ENCODE measurements at regions not wholly inside any gene's neighbourhood (a gene's known extent, or its start where the extent isn't known, plus 50 kb on each side); places are given as distances from the start of the nearest gene placed in this dataset.

DNA sequence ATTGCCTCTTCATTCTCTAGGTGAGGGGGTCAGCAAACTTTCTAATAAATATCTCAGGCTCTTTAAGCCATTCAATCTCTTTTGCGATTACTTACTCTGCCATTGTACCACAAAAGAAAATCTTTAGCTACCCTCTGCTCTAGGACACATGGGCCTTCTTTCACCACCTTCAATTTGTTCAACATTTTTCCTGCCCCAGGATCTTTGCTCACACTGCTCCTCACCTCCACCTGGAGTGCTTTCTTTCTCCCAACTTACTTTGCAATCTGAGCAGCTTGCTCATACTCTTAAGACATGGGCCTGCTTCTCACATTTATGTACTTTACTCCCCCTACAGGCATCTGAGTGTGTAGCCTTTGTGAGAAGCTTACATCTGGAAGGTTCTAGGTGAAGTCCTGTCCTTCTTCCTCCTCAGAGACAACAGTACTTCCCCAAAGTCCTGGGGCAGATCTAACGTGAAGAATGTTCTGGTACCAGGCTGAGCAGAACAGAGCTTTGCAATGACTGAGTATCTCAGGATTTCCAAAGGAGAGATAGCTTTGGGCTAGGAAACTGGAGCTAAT is 55.0 kb upstream of the PRDM5 start:
- intact Hi-C loops (cut with micrococcal nuclease): loop anchor here (1.0 to 10.0 kb wide), 4 partner anchors 17 to 823 kb away; no protein-coding TSS in a partner anchor
- Mint-ChIP-seq H3K4me1 (peaks cover 0 to 6% (median 0%) of the 10 kb centered on the region in 7 donors), H3K4me3 (no peak overlapping the region), H3K27me3 (peaks cover 0 to 6% (median 0%) of the 10 kb centered on the region in 5 donors), H3K9me3 (peaks cover 0 to 1% (median 0%) of the 10 kb centered on the region in 11 donors), H3K27ac (no peak overlapping the region), H3K36me3 (no peaks in the 10 kb centered on the region)
- no peak overlapping the region for H3K4me3 ChIP-seq (ENCODE audit: low read length)
- DNase-seq (peak in 6 of 9 donors; percentile 6 to 32 (median 26)), ATAC-seq (peak; percentile 66)
- ChIA-PET CTCF (interaction anchor here (0.9 to 1.0 kb wide), 2 partner anchors 14 to 258 kb away, joined by 3 to 5 read pairs; no protein-coding TSS in a partner anchor), POLR2A (interaction anchor here (0.6 kb wide), 1 partner anchor 49 kb away, joined by 5 read pairs; no protein-coding TSS in a partner anchor)
- no peaks in the 10 kb centered on the region for H3K9me3 ChIP-seq (ENCODE audit: control insufficient read depth in 2 of 3, low read length in 3 of 3)
- no peaks in the 10 kb centered on the region for H3K36me3 ChIP-seq (ENCODE audit: control insufficient read depth in 2 of 3, insufficient read depth in 3 of 3, low read length in 3 of 3)
- H3K27ac ChIP-seq (ENCODE audit: low read depth, low read length): no peak overlapping the region
- no peaks in the 10 kb centered on the region for H3K27me3 ChIP-seq (ENCODE audit: control insufficient read depth in 2 of 2, insufficient read depth in 2 of 2, low read length in 2 of 2)
- H3K4me1 ChIP-seq (ENCODE audit: control insufficient read depth in 2 of 2, insufficient read depth in 2 of 2, low read length in 2 of 2): no peaks in the 10 kb centered on the region

DNA sequence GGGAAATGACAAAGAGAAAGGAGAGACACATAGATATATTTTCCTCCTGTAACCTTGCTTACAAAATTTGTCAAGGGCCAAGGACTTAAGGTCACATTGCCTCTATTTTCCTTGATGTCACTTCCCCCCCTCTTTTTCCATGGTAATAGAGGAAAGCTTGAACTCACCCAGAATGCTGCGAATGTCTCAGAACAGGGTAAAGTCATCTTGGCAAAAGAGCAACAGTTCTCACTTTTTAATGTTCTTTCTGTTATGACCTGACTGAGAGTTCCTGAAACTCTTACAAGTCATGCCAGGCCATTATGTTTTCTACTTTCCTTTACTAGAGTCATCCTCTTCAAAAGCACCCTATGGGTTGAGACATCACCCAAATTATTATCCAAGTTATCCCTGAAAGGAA is 50.7 kb upstream of the PRDM5 start:
- ATAC-seq (no peak), DNase-seq (no peak)
- Mint-ChIP-seq H3K27ac (no peak overlapping the region), H3K27me3 (peaks cover 0 to 10% (median 4%) of the 10 kb centered on the region in 5 donors), H3K4me1 (peaks cover 0 to 6% (median 0%) of the 10 kb centered on the region in 7 donors), H3K4me3 (no peak overlapping the region), H3K36me3 (peaks cover 0 to 4% (median 0%) of the 10 kb centered on the region in 5 donors), H3K9me3 (no peaks in the 10 kb centered on the region)
- Histone ChIP-seq H3K4me1 (ENCODE audit: control insufficient read depth in 2 of 2, insufficient read depth in 2 of 2, low read length in 2 of 2) (no peaks in the 10 kb centered on the region), H3K27me3 (ENCODE audit: control insufficient read depth in 2 of 2, insufficient read depth in 2 of 2, low read length in 2 of 2) (no peaks in the 10 kb centered on the region), H3K36me3 (ENCODE audit: control insufficient read depth in 2 of 3, insufficient read depth in 3 of 3, low read length in 3 of 3) (no peaks in the 10 kb centered on the region), H3K27ac (ENCODE audit: low read depth, low read length) (no peak overlapping the region), H3K9me3 (ENCODE audit: control insufficient read depth in 2 of 3, low read length in 3 of 3) (no peaks in the 10 kb centered on the region), H3K4me3 (ENCODE audit: low read length) (no peak overlapping the region)
- ChIA-PET CTCF (no interaction called here), POLR2A (no interaction called here)
- intact Hi-C loops (cut with micrococcal nuclease): loop anchor here in 1 of 2 donors (10.0 kb wide), 1 partner anchor 818 kb away; no protein-coding TSS in a partner anchor

Measured in naive thymus-derived CD4-positive, alpha-beta T cell (primary cell).